GM19468 (cell line): ENCODE measurements at regions not wholly inside any gene's neighbourhood (a gene's known extent, or its start where the extent isn't known, plus 50 kb on each side); places are given as distances from the start of the nearest gene placed in this dataset.

Experiments
- ATAC-seq: cut with Tn5 transposase; IDR thresholded peaks from one replicate; pipeline ENCODE4 v1.9.1; 2021; ENCODE audit warnings: mild to moderate bottlenecking, moderate library complexity, moderate number of reproducible peaks; ENCODE audit not compliant: unreplicated experiment; ENCODE audit errors: extremely low read depth

- no peak for ATAC-seq
These were observed 217.4 kb upstream of the TPM1 start for GRCh38 chr15:62825191-62825590.

DNA sequence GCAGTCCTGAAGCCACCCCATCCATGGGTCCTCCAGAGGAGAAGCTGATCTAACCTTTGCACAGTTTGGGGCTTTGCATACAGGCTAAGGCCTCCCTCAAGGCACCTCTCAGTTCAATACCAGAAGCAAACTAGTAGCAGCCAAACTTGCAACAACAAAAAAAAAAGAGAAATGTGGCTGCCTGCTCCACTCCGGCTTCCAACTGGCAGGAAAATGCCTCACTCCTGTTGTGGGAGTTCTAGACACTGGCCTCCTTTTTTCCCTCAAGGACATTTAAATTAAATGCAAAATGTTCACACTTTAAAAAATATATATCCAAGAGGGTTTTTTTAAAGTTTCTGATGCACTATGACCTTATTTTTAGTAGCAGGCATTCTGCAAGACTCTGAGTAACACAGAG, 216.0 kb upstream of the TPM1 start:
- ATAC-seq: no peak

DNA sequence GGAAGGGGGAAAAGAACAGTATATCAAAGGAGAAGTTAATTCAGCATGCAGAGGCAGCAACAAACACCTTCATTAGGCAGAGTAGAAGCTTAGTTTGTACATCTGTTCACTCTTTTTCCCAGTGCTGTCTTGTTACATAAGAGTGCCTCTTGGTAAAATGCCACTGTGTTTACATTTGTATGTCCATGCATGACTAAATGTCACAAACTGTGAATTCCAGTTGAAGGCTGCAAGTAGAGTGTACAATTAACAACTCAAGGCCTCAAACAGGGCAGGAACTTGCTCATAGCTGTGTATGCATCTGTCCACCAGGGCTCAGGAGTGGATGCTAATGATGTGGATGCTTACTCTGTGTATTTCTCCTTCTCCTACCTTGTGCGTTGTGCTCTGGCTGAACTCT, 214.2 kb upstream of the TPM1 start:
- ATAC-seq: no peak

DNA sequence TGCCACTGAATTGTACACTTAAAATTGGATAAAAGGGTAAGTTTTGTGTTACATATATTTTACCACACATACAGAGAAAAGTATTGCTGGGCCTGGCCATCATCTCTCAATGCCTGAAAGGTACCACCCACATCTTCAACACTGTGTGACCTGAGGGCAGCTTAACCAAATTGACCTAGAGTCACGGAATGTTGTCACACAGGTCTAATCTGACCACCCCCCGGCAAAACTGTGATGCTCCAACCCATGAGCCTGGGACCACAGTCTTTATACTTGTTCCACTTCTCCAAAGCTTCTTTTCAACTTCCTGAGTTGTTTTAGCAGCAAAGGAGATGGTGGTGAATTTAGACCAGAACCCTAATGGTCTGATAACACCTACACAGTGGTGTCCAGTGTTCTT, 210.3 kb upstream of the TPM1 start:
- no peak for ATAC-seq

DNA sequence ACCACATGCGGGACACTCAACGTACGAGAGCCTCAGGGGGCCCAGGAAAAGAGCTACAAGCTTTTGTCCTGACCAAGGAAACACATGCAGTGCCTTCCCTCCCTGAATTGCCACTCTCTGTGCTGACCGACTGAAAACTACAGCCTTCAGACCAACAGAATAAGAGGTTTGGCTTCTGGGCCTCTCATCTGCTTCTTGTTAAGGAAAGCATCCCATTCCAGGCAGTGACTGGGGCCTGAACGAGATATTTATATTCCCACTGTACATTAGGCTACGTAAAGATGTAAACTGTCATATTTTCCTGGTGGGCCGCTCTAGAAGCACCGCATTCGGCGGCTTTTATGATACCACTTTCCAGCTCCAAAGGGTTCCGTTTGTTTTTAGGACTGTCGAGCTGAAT, 208.9 kb upstream of the TPM1 start:
- ATAC-seq: no peak

GRCh38 chr15:62834686-62835329, 207.7 kb upstream of the TPM1 start:
- no peak for ATAC-seq

DNA sequence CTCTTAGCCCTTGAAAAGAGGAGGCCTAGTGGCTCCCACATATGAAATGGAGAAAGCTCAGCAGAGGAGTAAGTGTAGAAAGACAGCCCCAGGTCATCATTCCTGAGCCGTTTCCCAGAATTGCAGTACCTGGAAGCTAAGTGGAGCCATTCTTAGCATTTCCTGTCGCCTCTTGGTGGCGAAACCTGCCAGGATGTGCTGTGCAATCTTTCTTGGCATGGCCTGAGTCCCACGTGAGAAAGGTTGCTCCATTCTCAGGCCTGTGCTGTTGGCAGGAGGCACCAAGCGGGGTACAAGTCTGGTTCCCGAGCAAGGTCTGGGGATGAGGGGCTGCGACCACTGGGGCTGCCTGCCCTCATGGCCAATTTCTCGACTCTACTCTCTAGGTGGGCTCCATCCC, 207.2 kb upstream of the TPM1 start:
- no peak for ATAC-seq

GRCh38 chr15:62835762-62836161, 206.8 kb upstream of the TPM1 start:
- ATAC-seq: no peak

GRCh38 chr15:62840526-62841268, 201.8 kb upstream of the TPM1 start:
- no peak for ATAC-seq

DNA sequence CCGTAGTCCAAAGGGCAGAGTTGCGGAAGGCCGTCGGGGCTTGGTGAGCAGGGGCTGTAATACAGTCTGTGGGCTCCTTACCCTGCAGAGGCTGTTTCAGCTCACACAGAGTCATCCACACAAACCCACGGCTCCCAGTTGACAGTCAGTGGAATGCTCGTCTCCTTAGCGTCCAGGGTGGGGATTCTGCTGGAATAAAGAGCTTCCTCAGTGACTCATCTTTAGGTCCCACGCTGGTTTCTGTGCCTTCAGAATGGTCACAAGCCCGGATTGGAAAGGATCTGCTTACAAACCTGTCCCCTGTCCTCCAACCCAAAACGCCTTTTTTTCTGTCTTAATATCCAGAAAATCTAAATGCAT, 201.3 kb upstream of the TPM1 start:
- ATAC-seq: no peak

GRCh38 chr15:62841891-62842559, 200.5 kb upstream of the TPM1 start:
- ATAC-seq: no peak

DNA sequence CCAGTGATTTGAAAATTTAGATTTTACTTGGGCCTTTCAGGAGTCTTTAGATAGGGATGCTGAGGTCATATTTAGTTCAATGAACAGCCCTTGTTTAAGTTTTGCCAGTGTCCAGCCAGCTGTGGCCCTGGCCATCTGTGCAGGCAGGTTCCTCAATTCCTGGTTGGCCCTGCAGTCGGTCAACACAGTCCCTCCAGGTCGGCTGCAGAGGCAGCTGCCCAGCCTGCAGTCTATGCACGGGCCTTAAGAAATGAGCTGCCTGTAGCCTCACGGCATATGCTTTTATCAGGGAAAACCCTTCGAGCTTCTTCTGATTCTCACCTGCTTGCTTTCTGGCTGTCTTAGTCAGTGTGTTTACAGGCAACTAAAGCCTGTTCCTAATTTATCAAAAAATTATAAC, 199.2 kb upstream of the TPM1 start:
- no peak for ATAC-seq

GRCh38 chr15:62844564-62845240, 197.8 kb upstream of the TPM1 start:
- ATAC-seq: no peak

DNA sequence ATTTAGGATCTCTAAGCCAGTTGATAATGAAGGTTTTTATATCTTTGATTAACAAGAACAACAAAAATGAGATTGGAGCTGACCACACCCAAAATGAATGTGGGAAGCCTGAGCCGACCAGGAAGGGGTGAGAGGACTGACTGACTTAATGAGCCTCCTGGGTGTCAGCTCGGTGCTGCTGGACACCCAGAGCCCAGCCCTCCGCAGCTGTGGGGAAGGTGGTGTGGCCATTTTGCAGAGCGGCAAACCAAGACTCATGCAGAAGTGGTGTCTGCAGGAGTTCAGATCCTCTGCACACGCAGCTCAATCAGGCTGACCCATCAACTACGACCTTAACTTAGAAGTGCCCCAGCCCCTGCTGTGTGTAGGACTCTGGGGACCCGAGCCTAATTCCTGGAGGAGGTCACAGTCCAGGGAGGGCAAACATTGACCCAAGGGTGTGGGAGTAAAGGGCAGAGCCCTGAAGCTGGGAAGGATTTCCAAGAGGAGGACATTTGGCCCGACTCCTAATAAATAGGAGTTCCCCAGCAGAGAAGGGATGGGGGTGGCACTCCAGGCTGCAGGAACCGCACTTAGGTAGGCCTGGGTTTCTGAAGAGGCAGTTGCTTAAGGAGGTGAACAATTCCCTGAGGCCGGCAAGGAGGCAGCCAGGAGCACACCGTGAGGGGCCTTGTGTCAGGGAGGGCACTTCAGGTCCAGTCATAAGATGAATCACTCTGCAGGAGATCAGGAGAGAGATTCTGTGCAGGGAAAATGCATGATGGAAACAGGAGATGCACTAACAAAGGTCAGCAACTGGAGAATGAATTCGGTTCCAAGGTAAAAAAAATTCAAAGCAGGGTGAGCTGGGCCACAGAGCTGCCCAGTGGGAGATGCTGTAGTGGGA, 197.1 kb upstream of the TPM1 start:
- no peak for ATAC-seq

GRCh38 chr15:62846131-62846804, 196.3 kb upstream of the TPM1 start:
- ATAC-seq: no peak

DNA sequence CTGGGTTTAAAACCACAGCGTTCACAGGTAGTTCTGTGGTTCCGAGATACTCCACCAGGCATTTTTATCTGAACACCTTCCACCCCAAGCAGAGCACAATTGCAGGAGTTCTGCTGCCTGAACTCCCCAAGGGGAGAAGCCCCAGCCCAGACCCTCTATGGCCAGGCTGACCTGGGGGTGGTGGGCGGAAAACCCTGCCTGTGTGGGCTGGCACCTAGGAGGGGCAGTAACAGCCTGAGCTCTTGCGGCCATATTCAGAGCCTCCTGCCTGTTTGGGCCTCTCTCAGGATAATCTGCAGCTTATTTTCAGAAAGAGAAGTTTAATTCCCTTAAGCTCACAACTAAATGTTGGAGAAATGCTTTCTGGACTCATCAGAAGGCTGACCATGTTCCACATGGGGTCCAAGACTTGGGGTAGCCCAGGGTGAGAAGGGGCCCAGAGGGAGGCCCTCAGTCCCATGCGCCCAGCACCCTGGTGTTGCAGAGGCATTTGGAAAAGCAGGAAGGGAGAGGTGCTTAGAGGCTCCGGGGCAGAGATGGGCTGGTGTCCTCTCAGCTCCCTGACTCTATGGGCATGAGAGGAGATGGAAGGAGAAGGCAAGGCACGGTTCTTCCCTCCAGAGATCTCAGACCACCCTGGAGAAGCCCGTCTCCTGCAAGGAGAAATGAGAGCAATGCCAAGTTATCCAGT, 195.6 kb upstream of the TPM1 start:
- ATAC-seq: no peak

GRCh38 chr15:62847900-62848489, 194.6 kb upstream of the TPM1 start:
- no peak for ATAC-seq

DNA sequence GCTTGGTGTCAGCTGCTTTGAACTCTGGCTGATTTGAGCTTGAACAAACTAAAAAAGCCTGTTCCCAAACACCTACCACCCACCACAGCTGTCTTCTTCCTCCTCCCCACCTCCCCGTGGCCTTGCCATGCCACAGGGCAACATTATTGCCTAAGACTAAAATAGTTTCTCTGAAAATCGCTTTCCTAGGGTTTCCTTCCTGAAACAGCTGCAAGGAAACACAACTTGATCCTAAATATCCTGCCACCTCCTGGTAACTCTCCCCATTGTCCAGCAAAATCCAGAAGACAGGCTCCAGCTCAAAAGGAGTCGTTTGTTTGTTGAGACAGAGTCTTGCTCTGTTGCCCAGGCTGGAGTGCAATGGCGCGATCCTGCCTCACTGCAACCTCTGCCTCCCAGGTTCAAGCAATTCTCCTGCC, 193.9 kb upstream of the TPM1 start:
- no peak for ATAC-seq
